Calu3 (cell line): ENCODE measurements at regions not wholly inside any gene's neighbourhood (a gene's known extent, or its start where the extent isn't known, plus 50 kb on each side); places are given as distances from the start of the nearest gene placed in this dataset.
"Not testable (repeated sequence)": the region's sequence is repeated elsewhere in the genome, so short reads cannot be mapped to it uniquely, and the experiment has no call there.

Experiments
- BruUV-seq: library from RNA; stranded (reverse); fragments of 400-500 nt; replicated peaks from 2 replicates; lab custom pipeline; 2021; lab: Mats Ljungman, UMichigan
- CTCF ChIA-PET: fragments of 300-600 bp; sonication (Branson Sonifier 250); formaldehyde crosslinking; loops from one replicate; lab custom pipeline; 2022; ENCODE audit warnings: antibody characterized with exemption; lab: Charles Lee
- DNase-seq: peaks from one replicate; pipeline ENCODE4 v3.0.0; 2022
- H3K27ac Mint-ChIP-seq: one replicate; pipeline ENCODE4 v1.8.0; 2022; ENCODE audit warnings: mixed read lengths; ENCODE audit not compliant: unreplicated experiment
- H3K27me3 Mint-ChIP-seq: one replicate; pipeline ENCODE4 v1.8.0; 2022; ENCODE audit warnings: mixed read lengths; ENCODE audit not compliant: unreplicated experiment
- H3K36me3 Mint-ChIP-seq: one replicate; pipeline ENCODE4 v1.8.0; 2022; ENCODE audit warnings: mild to moderate bottlenecking, moderate library complexity, mixed read lengths; ENCODE audit not compliant: insufficient read depth, unreplicated experiment
- H3K4me1 Mint-ChIP-seq: one replicate; pipeline ENCODE4 v1.8.0; 2022; ENCODE audit warnings: mild to moderate bottlenecking, low read depth, mixed read lengths; ENCODE audit not compliant: unreplicated experiment
- H3K4me3 Mint-ChIP-seq: one replicate; pipeline ENCODE4 v1.8.0; 2022; ENCODE audit warnings: mild to moderate bottlenecking, low read depth, moderate library complexity, mixed read lengths; ENCODE audit not compliant: unreplicated experiment
- H3K9me3 Mint-ChIP-seq: one replicate; pipeline ENCODE4 v1.8.0; 2022; ENCODE audit warnings: low read depth, mixed read lengths; ENCODE audit not compliant: unreplicated experiment
- intact Hi-C: fragments of 100-400 bp; cut with micrococcal nuclease; formaldehyde crosslinking; loops from one replicate; pipeline ENCODE4 v1.10.0; 2022; ENCODE audit not compliant: unreplicated experiment
- TF ChIP-seq, protein P1 (sequence below): fragments of 200-600 bp; IDR thresholded peaks from one replicate; pipeline ENCODE4 v1.8.0; 2022; ENCODE audit warnings: antibody characterized with exemption; ENCODE audit not compliant: unreplicated experiment

DNA sequence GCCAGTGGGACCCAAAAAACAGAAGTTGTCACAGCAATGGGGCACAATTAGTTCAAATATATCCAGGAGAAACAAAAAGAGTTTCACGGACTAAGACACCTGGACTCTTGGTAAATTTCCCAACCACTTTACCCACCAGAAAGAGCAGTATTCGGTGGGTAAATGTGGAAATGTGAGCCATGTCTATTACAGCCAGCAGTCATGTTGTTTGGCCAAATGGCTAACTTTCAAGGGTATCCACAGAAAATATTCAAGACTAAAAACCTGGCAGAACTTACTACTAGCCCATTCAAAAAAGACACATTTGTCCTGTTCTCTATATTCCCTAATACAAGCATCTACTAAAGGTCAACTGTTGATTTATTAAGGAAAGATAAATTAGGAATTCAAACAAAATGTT lies 1296.0 kb upstream of the NXPH2 start:
- Mint-ChIP-seq H3K4me1 (no peaks in the 10 kb centered on the region), H3K27me3 (no peaks in the 10 kb centered on the region), H3K36me3 (no peaks in the 10 kb centered on the region), H3K4me3 (no peak overlapping the region), H3K27ac (no peak overlapping the region), H3K9me3 (no peaks in the 10 kb centered on the region)
- no peak for DNase-seq
- intact Hi-C loops, result no loop called here
- CTCF ChIA-PET, result interaction anchor here (0.6 kb wide), 1 partner anchor 13 kb away, joined by 4 read pairs; no protein-coding TSS in a partner anchor
- BruUV-seq, result no TSS peak
- TF ChIP-seq, protein P1, sequence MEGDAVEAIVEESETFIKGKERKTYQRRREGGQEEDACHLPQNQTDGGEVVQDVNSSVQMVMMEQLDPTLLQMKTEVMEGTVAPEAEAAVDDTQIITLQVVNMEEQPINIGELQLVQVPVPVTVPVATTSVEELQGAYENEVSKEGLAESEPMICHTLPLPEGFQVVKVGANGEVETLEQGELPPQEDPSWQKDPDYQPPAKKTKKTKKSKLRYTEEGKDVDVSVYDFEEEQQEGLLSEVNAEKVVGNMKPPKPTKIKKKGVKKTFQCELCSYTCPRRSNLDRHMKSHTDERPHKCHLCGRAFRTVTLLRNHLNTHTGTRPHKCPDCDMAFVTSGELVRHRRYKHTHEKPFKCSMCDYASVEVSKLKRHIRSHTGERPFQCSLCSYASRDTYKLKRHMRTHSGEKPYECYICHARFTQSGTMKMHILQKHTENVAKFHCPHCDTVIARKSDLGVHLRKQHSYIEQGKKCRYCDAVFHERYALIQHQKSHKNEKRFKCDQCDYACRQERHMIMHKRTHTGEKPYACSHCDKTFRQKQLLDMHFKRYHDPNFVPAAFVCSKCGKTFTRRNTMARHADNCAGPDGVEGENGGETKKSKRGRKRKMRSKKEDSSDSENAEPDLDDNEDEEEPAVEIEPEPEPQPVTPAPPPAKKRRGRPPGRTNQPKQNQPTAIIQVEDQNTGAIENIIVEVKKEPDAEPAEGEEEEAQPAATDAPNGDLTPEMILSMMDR, result no peak

DNA sequence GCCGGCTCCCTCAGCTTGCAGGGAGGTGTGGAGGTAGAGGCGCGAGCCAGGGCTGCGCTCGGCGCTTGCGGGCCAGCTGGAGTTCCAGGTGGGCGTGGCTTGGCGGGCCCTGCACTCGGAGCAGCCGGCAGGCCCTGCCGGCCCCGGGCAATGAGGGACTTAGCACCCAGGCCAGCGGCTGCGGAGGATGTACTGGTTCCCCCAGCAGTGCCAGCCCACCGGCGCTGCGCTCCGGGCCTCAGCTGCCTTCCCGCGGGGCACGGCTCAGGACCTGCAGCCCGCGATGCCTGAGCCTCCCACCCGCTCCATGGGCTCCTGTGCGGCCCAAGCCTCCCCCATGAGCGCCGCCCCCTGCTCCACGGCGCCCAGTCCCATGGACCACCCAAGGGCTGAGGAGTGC lies 1293.6 kb upstream of the NXPH2 start:
- H3K27ac Mint-ChIP-seq, H3K27me3 Mint-ChIP-seq, BruUV-seq, DNase-seq, intact Hi-C loops, CTCF ChIA-PET, H3K36me3 Mint-ChIP-seq, H3K4me3 Mint-ChIP-seq, H3K4me1 Mint-ChIP-seq, H3K9me3 Mint-ChIP-seq: not testable (repeated sequence)

- H3K36me3 Mint-ChIP-seq, result no peaks in the 10 kb centered on the region
- no peak overlapping the region for H3K4me3 Mint-ChIP-seq
- intact Hi-C loops, result no loop called here
- peaks cover 2% of the 10 kb centered on the region for H3K9me3 Mint-ChIP-seq
- TF ChIP-seq, protein P1, result no peak
- no peak overlapping the region for H3K27ac Mint-ChIP-seq
- CTCF ChIA-PET, result no interaction called here
- BruUV-seq, result no TSS peak
- no peak for DNase-seq
- H3K27me3 Mint-ChIP-seq, result no peaks in the 10 kb centered on the region
- H3K4me1 Mint-ChIP-seq, result no peaks in the 10 kb centered on the region
Measured at GRCh38 chr2:140067661-140068060, 1287.5 kb upstream of the NXPH2 start.

DNA sequence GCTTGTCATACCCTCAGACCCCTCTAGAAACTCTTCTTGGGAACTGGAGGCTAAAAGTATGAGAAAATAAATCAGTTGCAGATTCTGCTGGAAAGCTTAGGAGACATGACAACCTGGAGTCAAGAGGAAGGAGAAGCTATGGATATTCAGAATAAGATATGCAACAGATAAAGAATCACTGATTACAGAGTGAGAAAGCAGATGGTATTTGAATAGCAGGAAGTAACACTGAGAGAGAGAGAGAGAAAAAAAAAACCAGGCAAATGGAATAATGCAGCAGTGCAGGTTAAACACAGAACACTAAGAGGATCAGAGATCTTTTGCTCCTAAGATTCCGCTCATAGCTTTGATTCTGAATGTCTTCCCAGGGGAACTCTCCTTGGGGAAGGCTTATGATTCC lies 1284.1 kb upstream of the NXPH2 start:
- H3K4me1 Mint-ChIP-seq, result no peaks in the 10 kb centered on the region

GRCh38 chr2:140063356-140063755 lies 1283.2 kb upstream of the NXPH2 start:
- CTCF ChIA-PET, result no interaction called here
- H3K9me3 Mint-ChIP-seq, result peaks cover 4% of the 10 kb centered on the region
- TF ChIP-seq, protein P1, result no peak
- H3K4me1 Mint-ChIP-seq, result no peaks in the 10 kb centered on the region
- no peak overlapping the region for H3K4me3 Mint-ChIP-seq
- intact Hi-C loops, result no loop called here
- no peaks in the 10 kb centered on the region for H3K36me3 Mint-ChIP-seq
- no TSS peak for BruUV-seq
- H3K27ac Mint-ChIP-seq, result no peak overlapping the region
- no peaks in the 10 kb centered on the region for H3K27me3 Mint-ChIP-seq
- no peak for DNase-seq

More for the DNA sequence above, 1284.1 kb upstream of the NXPH2 start:
- H3K27me3 Mint-ChIP-seq, result no peaks in the 10 kb centered on the region
- intact Hi-C loops, result no loop called here
- no peak overlapping the region for H3K27ac Mint-ChIP-seq
- TF ChIP-seq, protein P1, result no peak
- H3K36me3 Mint-ChIP-seq, result no peaks in the 10 kb centered on the region
- peaks cover 4% of the 10 kb centered on the region for H3K9me3 Mint-ChIP-seq
- DNase-seq, result no peak
- no peak overlapping the region for H3K4me3 Mint-ChIP-seq
- BruUV-seq, result no TSS peak
- CTCF ChIA-PET, result no interaction called here
